SH-SY5Y (cell line): ENCODE measurements at regions not wholly inside any gene's neighbourhood (a gene's known extent, or its start where the extent isn't known, plus 50 kb on each side); places are given as distances from the start of the nearest gene placed in this dataset.

Source experiments
- GATA2 ChIP-seq: IDR thresholded peaks from 2 replicates; pipeline ENCODE4 v1.6.1; 2011; ENCODE audit warnings: mild to moderate bottlenecking, low read depth, low read length
- GATA3 ChIP-seq: IDR thresholded peaks from 2 replicates; pipeline ENCODE4 v1.6.1; 2011; ENCODE audit warnings: low read depth, mild to moderate bottlenecking, low read length, moderate library complexity

DNA sequence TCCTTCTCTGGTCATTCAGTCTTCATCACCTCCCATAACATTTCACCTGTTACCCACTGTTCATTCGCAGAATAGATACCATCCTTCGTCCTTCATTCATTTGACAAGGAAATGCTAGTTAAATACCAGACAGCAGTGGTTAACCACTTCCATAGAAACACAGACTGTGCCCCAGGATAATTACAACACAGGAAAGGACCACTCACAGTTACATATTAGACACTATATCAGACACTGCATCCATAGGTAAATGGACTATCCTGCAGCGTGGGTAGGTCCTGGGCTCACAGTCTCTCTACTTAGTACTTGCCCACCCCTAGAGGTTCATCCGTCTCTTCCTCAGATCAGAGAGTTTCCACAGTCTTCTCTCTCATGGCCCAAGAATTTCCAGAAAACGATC is 1044.6 kb downstream of the VRK1 start:
- TF ChIP-seq GATA3 (no peak), GATA2 (no peak)
